Omental fat pad (tissue), 3 donors: ENCODE measurements at regions not wholly inside any gene's neighbourhood (a gene's known extent, or its start where the extent isn't known, plus 50 kb on each side); places are given as distances from the start of the nearest gene placed in this dataset.

Source experiments
- ATAC-seq: fragments of 150-250 bp; one replicate; pipeline ENCODE4 v1.9.1; 2016; ENCODE audit warnings: mild to moderate bottlenecking, moderate library complexity; ENCODE audit not compliant: low FRiP score
- DNase-seq: peaks from one replicate; pipeline ENCODE4 v3.0.0-alpha.2; 2019; ENCODE audit warnings: low spot score
- CTCF ChIP-seq, 3 donors: fragments of 450-650 bp; IDR thresholded peaks; one replicate each; pipeline ENCODE4 v1.5.1; 2016 to 2017; ENCODE audit warnings: antibody characterized with exemption in 3 of 3, mild to moderate bottlenecking in 3 of 3, moderate library complexity in 2 of 3

- TF ChIP-seq CTCF (IDR thresholded peaks at IDR 0.05) = no peak
- no peak for DNase-seq
- no peak for ATAC-seq
Measured at GRCh38 chr13:34474187-34474868, 467.7 kb upstream of the NBEA start.

- TF ChIP-seq CTCF (IDR thresholded peaks at IDR 0.05) = no peak
- DNase-seq (no peak), ATAC-seq (no peak)
Measured at GRCh38 chr13:34478376-34478775, 463.7 kb upstream of the NBEA start.

GRCh38 chr13:34502011-34502410, 440.1 kb upstream of the NBEA start:
- ATAC-seq (no peak), DNase-seq (no peak)
- TF ChIP-seq CTCF (IDR thresholded peaks at IDR 0.05) = no peak

GRCh38 chr13:34502621-34503020, 439.4 kb upstream of the NBEA start:
- no peak for TF ChIP-seq CTCF (IDR thresholded peaks at IDR 0.05)
- no peak for ATAC-seq
- no peak for DNase-seq

GRCh38 chr13:34506796-34507195, 435.3 kb upstream of the NBEA start:
- no peak for DNase-seq
- TF ChIP-seq CTCF (IDR thresholded peaks at IDR 0.05) = no peak
- no peak for ATAC-seq

- no peak for ATAC-seq
- no peak for TF ChIP-seq CTCF (IDR thresholded peaks at IDR 0.05)
Measured at GRCh38 chr13:34507630-34508029, 434.4 kb upstream of the NBEA start.

GRCh38 chr13:34512817-34513216, 429.3 kb upstream of the NBEA start:
- no peak for ATAC-seq
- no peak for TF ChIP-seq CTCF (IDR thresholded peaks at IDR 0.05)
- no peak for DNase-seq

More at GRCh38 chr13:34507630-34508029, 434.4 kb upstream of the NBEA start:
- no peak for DNase-seq
